Neural crest cell (in vitro differentiated cells): ENCODE measurements at regions not wholly inside any gene's neighbourhood (a gene's known extent, or its start where the extent isn't known, plus 50 kb on each side); places are given as distances from the start of the nearest gene placed in this dataset.

Experiments used
- DNase-seq: peaks from one replicate; pipeline ENCODE4 v3.0.0; 2021; ENCODE audit warnings: low read depth, mixed read lengths, low spot score
- H3K27ac Mint-ChIP-seq: one replicate; pipeline ENCODE4 v1.8.0; 2021; ENCODE audit warnings: mild to moderate bottlenecking, mixed read lengths; ENCODE audit not compliant: unreplicated experiment
- H3K27me3 Mint-ChIP-seq: 2 replicates; pipeline ENCODE4 v1.8.0; 2021; ENCODE audit warnings: low read depth, mild to moderate bottlenecking, mixed read lengths
- H3K36me3 Mint-ChIP-seq: 2 replicates; pipeline ENCODE4 v1.8.0; 2021; ENCODE audit warnings: low read depth, mild to moderate bottlenecking, mixed read lengths
- H3K4me1 Mint-ChIP-seq: 2 replicates; pipeline ENCODE4 v1.8.0; 2021; ENCODE audit warnings: mixed read lengths
- H3K4me3 Mint-ChIP-seq: one replicate; pipeline ENCODE4 v1.8.0; 2021; ENCODE audit warnings: mild to moderate bottlenecking, mixed read lengths
- H3K9me3 Mint-ChIP-seq: 2 replicates; pipeline ENCODE4 v1.8.0; 2021; ENCODE audit warnings: mixed read lengths
- CTCF ChIP-seq: fragments of 200-600 bp; sonication (generic); conservative IDR thresholded peaks from 2 replicates; pipeline ENCODE4 v1.5.0; 2021; ENCODE audit warnings: antibody characterized with exemption, mild to moderate bottlenecking

GRCh38 chr18:54433368-54433767 is 75.7 kb downstream of the C18orf54 start:
- H3K36me3 Mint-ChIP-seq: no peaks in the 10 kb centered on the region
- no peak for DNase-seq
- no peaks in the 10 kb centered on the region for H3K27me3 Mint-ChIP-seq
- no peak overlapping the region for H3K27ac Mint-ChIP-seq
- no peaks in the 10 kb centered on the region for H3K4me1 Mint-ChIP-seq
- H3K9me3 Mint-ChIP-seq: no peaks in the 10 kb centered on the region
- no peak for TF ChIP-seq CTCF
- H3K4me3 Mint-ChIP-seq: no peak overlapping the region

DNA sequence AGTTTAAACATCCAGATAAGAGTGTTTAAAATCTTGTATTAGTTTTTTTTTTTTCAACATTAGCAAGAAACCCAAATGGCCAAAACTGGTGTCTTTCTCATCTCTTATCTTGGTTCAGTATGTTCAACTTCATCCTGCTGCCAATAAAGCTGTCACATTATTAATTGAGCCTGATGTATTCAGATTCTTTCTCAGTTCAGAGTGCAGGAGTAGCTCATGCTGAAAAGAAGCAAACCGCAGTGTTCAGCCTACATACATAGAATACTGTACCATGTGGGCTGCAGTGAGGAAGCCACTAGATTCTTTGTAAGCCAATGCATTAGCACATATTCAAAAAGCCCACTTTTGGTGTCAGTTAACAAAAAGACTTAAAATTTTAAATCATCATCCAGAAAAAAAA is 76.2 kb downstream of the C18orf54 start:
- H3K27me3 Mint-ChIP-seq: no peaks in the 10 kb centered on the region
- no peak for DNase-seq
- H3K4me1 Mint-ChIP-seq: no peaks in the 10 kb centered on the region
- no peak for TF ChIP-seq CTCF
- H3K36me3 Mint-ChIP-seq: no peaks in the 10 kb centered on the region
- no peaks in the 10 kb centered on the region for H3K9me3 Mint-ChIP-seq
- no peak overlapping the region for H3K27ac Mint-ChIP-seq
- H3K4me3 Mint-ChIP-seq: no peak overlapping the region

- Mint-ChIP-seq H3K27ac (no peak overlapping the region), H3K36me3 (no peaks in the 10 kb centered on the region), H3K4me3 (no peak overlapping the region), H3K27me3 (no peaks in the 10 kb centered on the region), H3K9me3 (no peaks in the 10 kb centered on the region), H3K4me1 (no peaks in the 10 kb centered on the region)
- no peak for DNase-seq
- TF ChIP-seq CTCF: no peak
Observed at GRCh38 chr18:54434453-54434852, 76.7 kb downstream of the C18orf54 start.

DNA sequence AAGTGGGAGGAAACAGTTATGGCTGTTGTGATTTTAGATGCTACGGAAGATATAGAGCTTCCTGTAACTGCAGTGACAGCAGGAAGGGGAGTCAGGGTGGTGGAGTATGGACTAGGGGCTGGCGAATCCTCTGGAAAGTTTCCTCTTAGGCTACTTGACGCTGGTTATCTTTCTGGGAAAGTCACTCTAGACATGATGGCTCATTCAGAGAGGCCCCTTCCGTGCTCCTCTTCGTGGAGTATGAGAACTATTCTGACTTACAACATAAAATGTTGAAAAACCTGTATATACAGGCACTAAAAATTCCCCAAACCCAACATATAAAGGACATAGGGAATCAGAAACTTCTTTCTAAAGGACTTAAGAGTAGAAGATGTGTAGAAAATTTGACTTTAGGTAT is 78.8 kb downstream of the C18orf54 start:
- Mint-ChIP-seq H3K27ac (no peak overlapping the region), H3K4me3 (no peak overlapping the region), H3K9me3 (no peaks in the 10 kb centered on the region), H3K27me3 (no peaks in the 10 kb centered on the region), H3K4me1 (no peaks in the 10 kb centered on the region), H3K36me3 (no peaks in the 10 kb centered on the region)
- no peak for TF ChIP-seq CTCF
- no peak for DNase-seq

DNA sequence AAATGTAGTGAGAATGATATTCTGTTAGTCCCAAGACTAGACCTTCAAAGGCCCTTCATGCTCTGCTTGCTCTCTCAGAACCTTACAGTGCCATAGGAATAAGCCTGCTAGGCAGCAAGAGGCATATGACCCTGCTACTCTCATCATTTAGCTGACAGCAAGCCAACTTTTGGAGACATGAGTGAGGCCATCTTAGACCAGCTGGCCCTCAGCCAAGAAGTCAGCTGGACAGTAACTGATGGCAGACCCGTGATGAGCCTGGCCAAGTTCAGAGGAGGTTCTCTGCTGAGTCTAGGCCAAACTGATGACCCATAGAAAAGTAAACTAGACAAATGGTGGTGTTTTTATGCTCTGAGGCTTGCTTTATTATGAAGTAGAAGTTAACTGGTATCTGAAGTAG is 82.6 kb downstream of the C18orf54 start:
- no peaks in the 10 kb centered on the region for H3K36me3 Mint-ChIP-seq
- DNase-seq: no peak
- H3K9me3 Mint-ChIP-seq: no peaks in the 10 kb centered on the region
- H3K27ac Mint-ChIP-seq: no peak overlapping the region
- no peak for TF ChIP-seq CTCF
- no peaks in the 10 kb centered on the region for H3K27me3 Mint-ChIP-seq
- no peak overlapping the region for H3K4me3 Mint-ChIP-seq
- peaks cover 18% of the 10 kb centered on the region for H3K4me1 Mint-ChIP-seq
